GM18858 (cell line): ENCODE measurements at regions not wholly inside any gene's neighbourhood (a gene's known extent, or its start where the extent isn't known, plus 50 kb on each side); places are given as distances from the start of the nearest gene placed in this dataset.

Experiments used
- ATAC-seq: cut with Tn5 transposase; IDR thresholded peaks from one replicate; pipeline ENCODE4 v1.9.1; 2021; ENCODE audit not compliant: unreplicated experiment

- ATAC-seq: no peak
Observed at GRCh38 chr5:4661836-4662235, 478.3 kb upstream of the ADAMTS16 start.

GRCh38 chr5:4662756-4663155, 477.4 kb upstream of the ADAMTS16 start:
- ATAC-seq: no peak

- ATAC-seq: no peak
Observed at GRCh38 chr5:4665911-4666310, 474.2 kb upstream of the ADAMTS16 start.

GRCh38 chr5:4674166-4674565, 466.0 kb upstream of the ADAMTS16 start:
- ATAC-seq: no peak

GRCh38 chr5:4676934-4677333, 463.2 kb upstream of the ADAMTS16 start:
- no peak for ATAC-seq

GRCh38 chr5:4684946-4685345, 455.2 kb upstream of the ADAMTS16 start:
- no peak for ATAC-seq

- no peak for ATAC-seq
Observed at GRCh38 chr5:4698596-4698995, 441.5 kb upstream of the ADAMTS16 start.

GRCh38 chr5:4699592-4699991, 440.5 kb upstream of the ADAMTS16 start:
- ATAC-seq: no peak

GRCh38 chr5:4700069-4700468, 440.1 kb upstream of the ADAMTS16 start:
- ATAC-seq: no peak

- ATAC-seq: no peak
Observed at GRCh38 chr5:4700871-4701270, 439.3 kb upstream of the ADAMTS16 start.

- ATAC-seq: no peak
Observed at GRCh38 chr5:4703931-4704458, 436.1 kb upstream of the ADAMTS16 start.

- ATAC-seq: no peak
Observed at GRCh38 chr5:4704951-4705350, 435.2 kb upstream of the ADAMTS16 start.

- ATAC-seq: no peak
Observed at GRCh38 chr5:4716781-4717180, 423.3 kb upstream of the ADAMTS16 start.

- ATAC-seq: no peak
Observed at GRCh38 chr5:4717446-4717845, 422.7 kb upstream of the ADAMTS16 start.

GRCh38 chr5:4720831-4721230, 419.3 kb upstream of the ADAMTS16 start:
- no peak for ATAC-seq

- ATAC-seq: no peak
Observed at GRCh38 chr5:4722886-4723285, 417.2 kb upstream of the ADAMTS16 start.

- no peak for ATAC-seq
Observed at GRCh38 chr5:4725594-4725993, 414.5 kb upstream of the ADAMTS16 start.

GRCh38 chr5:4730279-4730678, 409.9 kb upstream of the ADAMTS16 start:
- no peak for ATAC-seq

- no peak for ATAC-seq
Observed at GRCh38 chr5:4734348-4734747, 405.8 kb upstream of the ADAMTS16 start.

GRCh38 chr5:4735261-4735660, 404.9 kb upstream of the ADAMTS16 start:
- ATAC-seq: no peak

GRCh38 chr5:4737868-4738267, 402.3 kb upstream of the ADAMTS16 start:
- no peak for ATAC-seq

GRCh38 chr5:4738298-4738697, 401.8 kb upstream of the ADAMTS16 start:
- ATAC-seq: no peak

- no peak for ATAC-seq
Observed at GRCh38 chr5:4740156-4740555, 400.0 kb upstream of the ADAMTS16 start.

GRCh38 chr5:4758550-4758949, 381.6 kb upstream of the ADAMTS16 start:
- no peak for ATAC-seq
